ENCODE measurements at regions not wholly inside any gene's neighbourhood (a gene's known extent, or its start where the extent isn't known, plus 50 kb on each side); places are given as distances from the start of the nearest gene placed in this dataset.
"Not testable (repeated sequence)": the region's sequence is repeated elsewhere in the genome, so short reads cannot be mapped to it uniquely, and the experiment has no call there.

GRCh38 chr2:91567546-91568335 lies 2876.3 kb downstream of the RPIA start:
- H3K4me3 ChIP-seq; H3K4me1 ChIP-seq; H3K27ac ChIP-seq (replicated peaks in 1 of 4); H3K9me3 ChIP-seq; intact Hi-C loops (cut with DNase I); H3K36me3 ChIP-seq: not testable (repeated sequence)
- H3K27me3 ChIP-seq: peaks cover 0 to 10% (median 0%) of the 10 kb centered on the region in 4 donors
- 81% methylated on average over 14 of the region's 18 CpGs for WGBS
- DNase-seq (ENCODE audit: extremely low spot score): peak; percentile 39

- H3K4me1 ChIP-seq; H3K9me3 ChIP-seq; H3K4me3 ChIP-seq; DNase-seq (ENCODE audit: extremely low spot score); H3K27ac ChIP-seq (replicated peaks in 1 of 4); H3K36me3 ChIP-seq; intact Hi-C loops (cut with DNase I): not testable (repeated sequence)
- WGBS: 81% methylated on average over 8 of the region's 25 CpGs
- H3K27me3 ChIP-seq: peaks cover 0 to 13% (median 0%) of the 10 kb centered on the region in 4 donors
Observed at GRCh38 chr2:91568391-91569338, 2877.2 kb downstream of the RPIA start.

GRCh38 chr2:91571239-91571923 lies 2879.9 kb downstream of the RPIA start:
- 84% methylated on average over 44 of the region's 78 CpGs for WGBS
- intact Hi-C loops (cut with DNase I); H3K9me3 ChIP-seq; DNase-seq (ENCODE audit: extremely low spot score); H3K4me1 ChIP-seq; H3K27ac ChIP-seq (replicated peaks in 1 of 4); H3K36me3 ChIP-seq; H3K27me3 ChIP-seq: not testable (repeated sequence)
- peak overlapping the region in 2 of 4 donors; percentile 14 to 22 for H3K4me3 ChIP-seq

GRCh38 chr2:91573018-91573417 lies 2881.5 kb downstream of the RPIA start:
- DNase-seq (ENCODE audit: extremely low spot score); H3K9me3 ChIP-seq; H3K36me3 ChIP-seq; H3K27me3 ChIP-seq; H3K4me3 ChIP-seq; H3K4me1 ChIP-seq; intact Hi-C loops (cut with DNase I); H3K27ac ChIP-seq (replicated peaks in 1 of 4): not testable (repeated sequence)
- WGBS: 77% methylated on average over 4 of the region's 4 CpGs

- H3K4me3 ChIP-seq; H3K9me3 ChIP-seq; H3K27ac ChIP-seq (replicated peaks in 1 of 4); intact Hi-C loops (cut with DNase I); H3K4me1 ChIP-seq; H3K27me3 ChIP-seq; H3K36me3 ChIP-seq: not testable (repeated sequence)
- WGBS: 92% methylated on average over 2 of the region's 4 CpGs
- peak; percentile 82 for DNase-seq (ENCODE audit: extremely low spot score)
Observed at GRCh38 chr2:91573755-91574154, 2882.3 kb downstream of the RPIA start.

GRCh38 chr2:91574255-91574654 lies 2882.8 kb downstream of the RPIA start:
- H3K9me3 ChIP-seq; H3K36me3 ChIP-seq; H3K4me3 ChIP-seq; DNase-seq (ENCODE audit: extremely low spot score); H3K27ac ChIP-seq (replicated peaks in 1 of 4); H3K4me1 ChIP-seq; H3K27me3 ChIP-seq; intact Hi-C loops (cut with DNase I): not testable (repeated sequence)
- WGBS: 71% methylated on average over 4 of the region's 8 CpGs

- H3K9me3 ChIP-seq; H3K27me3 ChIP-seq; H3K4me3 ChIP-seq; H3K36me3 ChIP-seq; H3K4me1 ChIP-seq; intact Hi-C loops (cut with DNase I); H3K27ac ChIP-seq (replicated peaks in 1 of 4): not testable (repeated sequence)
- 85% methylated on average over 11 of the region's 11 CpGs for WGBS
- DNase-seq (ENCODE audit: extremely low spot score): peak; percentile 79
Observed at GRCh38 chr2:91575701-91576100, 2884.2 kb downstream of the RPIA start.

GRCh38 chr2:91577406-91577805 lies 2885.9 kb downstream of the RPIA start:
- DNase-seq (ENCODE audit: extremely low spot score); H3K36me3 ChIP-seq; intact Hi-C loops (cut with DNase I); H3K27me3 ChIP-seq; H3K4me1 ChIP-seq; H3K9me3 ChIP-seq; H3K27ac ChIP-seq (replicated peaks in 1 of 4); H3K4me3 ChIP-seq: not testable (repeated sequence)
- 86% methylated on average over 6 of the region's 6 CpGs for WGBS

- 69% methylated on average over 3 of the region's 3 CpGs for WGBS
- DNase-seq (ENCODE audit: extremely low spot score): not testable (repeated sequence)
Observed at GRCh38 chr2:91578678-91579077, 2887.2 kb downstream of the RPIA start.

GRCh38 chr2:91579555-91579954 lies 2888.1 kb downstream of the RPIA start:
- H3K4me1 ChIP-seq; H3K27ac ChIP-seq (replicated peaks in 1 of 4); DNase-seq (ENCODE audit: extremely low spot score); H3K4me3 ChIP-seq; H3K36me3 ChIP-seq; intact Hi-C loops (cut with DNase I): not testable (repeated sequence)
- Histone ChIP-seq H3K27me3 (peaks cover 0 to 18% (median 0%) of the 10 kb centered on the region in 4 donors), H3K9me3 (peaks cover 0 to 14% (median 2%) of the 10 kb centered on the region in 4 donors)
- WGBS: 88% methylated on average over 3 of the region's 3 CpGs

More at GRCh38 chr2:91578678-91579077, 2887.2 kb downstream of the RPIA start:
- H3K36me3 ChIP-seq; intact Hi-C loops (cut with DNase I); H3K27ac ChIP-seq (replicated peaks in 1 of 4); H3K9me3 ChIP-seq; H3K4me3 ChIP-seq; H3K4me1 ChIP-seq: not testable (repeated sequence)
- H3K27me3 ChIP-seq: peaks cover 0 to 12% (median 0%) of the 10 kb centered on the region in 4 donors

GRCh38 chr2:91580043-91580442 lies 2888.6 kb downstream of the RPIA start:
- H3K27ac ChIP-seq (replicated peaks in 1 of 4); intact Hi-C loops (cut with DNase I); H3K36me3 ChIP-seq; H3K4me1 ChIP-seq; H3K4me3 ChIP-seq: not testable (repeated sequence)
- WGBS: 79% methylated on average over 4 of the region's 4 CpGs
- Histone ChIP-seq H3K9me3 (peaks cover 0 to 14% (median 3%) of the 10 kb centered on the region in 4 donors), H3K27me3 (peaks cover 0 to 19% (median 0%) of the 10 kb centered on the region in 4 donors)
- DNase-seq (ENCODE audit: extremely low spot score): peak; percentile 55

GRCh38 chr2:91587098-91587497 lies 2895.6 kb downstream of the RPIA start:
- H3K4me1 ChIP-seq; DNase-seq (ENCODE audit: extremely low spot score); H3K36me3 ChIP-seq; H3K4me3 ChIP-seq; intact Hi-C loops (cut with DNase I); H3K27ac ChIP-seq (replicated peaks in 1 of 4): not testable (repeated sequence)
- 82% methylated on average over 6 of the region's 6 CpGs for WGBS
- peaks cover 0 to 64% (median 4%) of the 10 kb centered on the region in 4 donors for H3K27me3 ChIP-seq
- peaks cover 0 to 14% (median 5%) of the 10 kb centered on the region in 4 donors for H3K9me3 ChIP-seq

Measured in esophagus muscularis mucosa (tissue), 4 donors.